Keratinocyte (primary cell): ENCODE measurements at regions not wholly inside any gene's neighbourhood (a gene's known extent, or its start where the extent isn't known, plus 50 kb on each side); places are given as distances from the start of the nearest gene placed in this dataset.

Source experiments
- CTCF ChIP-seq, 3 experiments: IDR thresholded peaks in 1 of 3; conservative IDR thresholded peaks in 1 of 3; optimal IDR thresholded peaks in 1 of 3; 2 replicates in 2 of 3; 3 replicates in 1 of 3; pipeline versions ENCODE3 to v1.5.1; 2011; ENCODE audit warnings: low read length in 3 of 3, mild to moderate bottlenecking in 3 of 3, moderate library complexity in 2 of 3, control low read depth in 1 of 3, inconsistent platforms in 1 of 3; ENCODE audit not compliant: insufficient read depth in 2 of 3; ENCODE audit errors: extremely low read depth in 1 of 3
- EZH2 ChIP-seq: IDR thresholded peaks from one replicate; pipeline ENCODE4 v1.6.1; 2012; ENCODE audit warnings: inconsistent platforms, mild to moderate bottlenecking, low read length, moderate library complexity

- TF ChIP-seq CTCF (optimal IDR thresholded peaks at IDR 0.05 in 1 of 3, IDR thresholded peaks at IDR 0.05 in 1 of 3, conservative IDR thresholded peaks at IDR 0.05 in 1 of 3; ENCODE audit: extremely low read depth in 1 of 3, insufficient read depth in 2 of 3, low read length in 3 of 3) (no peak), EZH2 (no peak)
Measured at GRCh38 chr15:60223176-60223575, 174.6 kb downstream of the ANXA2 start.
